Tibial nerve (tissue), 3 donors: ENCODE measurements at regions not wholly inside any gene's neighbourhood (a gene's known extent, or its start where the extent isn't known, plus 50 kb on each side); places are given as distances from the start of the nearest gene placed in this dataset.

Experiments
- POLR2A ChIP-seq, 2 donors: fragments of 450-650 bp; IDR thresholded peaks; one replicate each; pipeline ENCODE4 v1.6.1; 2017; ENCODE audit warnings: antibody characterized with exemption in 2 of 2, mild to moderate bottlenecking in 2 of 2, moderate library complexity in 2 of 2
- TF ChIP-seq, protein P1 (sequence below), 5 experiments: fragments of 200-600 bp in 3 of 5; fragments of 450-650 bp in 2 of 5; sonication (generic) in 3 of 5; IDR thresholded peaks; one replicate each; pipeline ENCODE4 v1.5.1; 2016 to 2019; ENCODE audit warnings: antibody characterized with exemption in 5 of 5, mild to moderate bottlenecking in 3 of 5, moderate library complexity in 2 of 5

DNA sequence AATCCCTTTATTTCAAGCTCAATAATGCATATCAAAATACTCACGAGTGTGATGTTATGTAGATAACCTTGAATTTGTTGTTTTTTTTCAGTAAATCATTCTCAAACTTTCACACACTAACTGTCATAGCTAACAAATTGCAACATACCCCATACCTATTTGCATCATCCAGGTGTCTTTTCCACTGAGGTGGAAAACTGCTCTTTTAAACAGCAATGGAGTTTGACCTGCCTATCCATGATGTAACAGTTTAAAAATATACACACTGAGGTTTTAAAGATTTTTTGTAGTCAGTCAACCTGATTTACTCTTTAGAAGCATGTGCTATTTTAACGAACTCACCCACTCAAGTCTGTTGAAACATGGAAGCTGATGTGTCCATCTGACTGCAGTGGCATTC, 298.7 kb downstream of the RND3 start:
- no peak for TF ChIP-seq POLR2A (IDR thresholded peaks at IDR 0.05)
- TF ChIP-seq, protein P1, sequence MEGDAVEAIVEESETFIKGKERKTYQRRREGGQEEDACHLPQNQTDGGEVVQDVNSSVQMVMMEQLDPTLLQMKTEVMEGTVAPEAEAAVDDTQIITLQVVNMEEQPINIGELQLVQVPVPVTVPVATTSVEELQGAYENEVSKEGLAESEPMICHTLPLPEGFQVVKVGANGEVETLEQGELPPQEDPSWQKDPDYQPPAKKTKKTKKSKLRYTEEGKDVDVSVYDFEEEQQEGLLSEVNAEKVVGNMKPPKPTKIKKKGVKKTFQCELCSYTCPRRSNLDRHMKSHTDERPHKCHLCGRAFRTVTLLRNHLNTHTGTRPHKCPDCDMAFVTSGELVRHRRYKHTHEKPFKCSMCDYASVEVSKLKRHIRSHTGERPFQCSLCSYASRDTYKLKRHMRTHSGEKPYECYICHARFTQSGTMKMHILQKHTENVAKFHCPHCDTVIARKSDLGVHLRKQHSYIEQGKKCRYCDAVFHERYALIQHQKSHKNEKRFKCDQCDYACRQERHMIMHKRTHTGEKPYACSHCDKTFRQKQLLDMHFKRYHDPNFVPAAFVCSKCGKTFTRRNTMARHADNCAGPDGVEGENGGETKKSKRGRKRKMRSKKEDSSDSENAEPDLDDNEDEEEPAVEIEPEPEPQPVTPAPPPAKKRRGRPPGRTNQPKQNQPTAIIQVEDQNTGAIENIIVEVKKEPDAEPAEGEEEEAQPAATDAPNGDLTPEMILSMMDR (IDR thresholded peaks at IDR 0.05): no peak
